ENCODE measurements at regions not wholly inside any gene's neighbourhood (a gene's known extent, or its start where the extent isn't known, plus 50 kb on each side); places are given as distances from the start of the nearest gene placed in this dataset.

DNA sequence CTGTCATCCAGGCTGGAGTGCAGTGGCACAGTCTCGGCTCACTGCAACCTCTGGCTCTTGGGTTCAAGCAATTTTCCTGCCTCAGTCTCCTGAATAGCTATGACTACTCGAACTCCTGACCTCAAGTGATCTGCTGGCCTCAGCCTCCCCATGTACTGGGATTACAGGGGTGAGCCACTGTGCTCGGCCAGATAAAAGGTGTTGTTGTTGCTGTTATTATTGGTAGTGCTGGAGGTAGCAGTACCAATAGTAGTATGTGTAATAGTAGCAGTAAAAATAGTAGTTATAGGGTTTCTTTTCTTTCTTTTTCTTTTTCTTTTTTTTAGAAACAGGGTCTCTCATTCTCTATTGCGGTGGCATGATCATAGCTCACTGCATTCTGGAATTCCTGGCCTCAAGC, 592.1 kb downstream of the ARAP2 start:
- H3K4me3 ChIP-seq: no peak overlapping the region
- DNase-seq (no peak), ATAC-seq (no peak)
- H3K4me1 ChIP-seq: no peaks in the 10 kb centered on the region
- TF ChIP-seq, protein P1, sequence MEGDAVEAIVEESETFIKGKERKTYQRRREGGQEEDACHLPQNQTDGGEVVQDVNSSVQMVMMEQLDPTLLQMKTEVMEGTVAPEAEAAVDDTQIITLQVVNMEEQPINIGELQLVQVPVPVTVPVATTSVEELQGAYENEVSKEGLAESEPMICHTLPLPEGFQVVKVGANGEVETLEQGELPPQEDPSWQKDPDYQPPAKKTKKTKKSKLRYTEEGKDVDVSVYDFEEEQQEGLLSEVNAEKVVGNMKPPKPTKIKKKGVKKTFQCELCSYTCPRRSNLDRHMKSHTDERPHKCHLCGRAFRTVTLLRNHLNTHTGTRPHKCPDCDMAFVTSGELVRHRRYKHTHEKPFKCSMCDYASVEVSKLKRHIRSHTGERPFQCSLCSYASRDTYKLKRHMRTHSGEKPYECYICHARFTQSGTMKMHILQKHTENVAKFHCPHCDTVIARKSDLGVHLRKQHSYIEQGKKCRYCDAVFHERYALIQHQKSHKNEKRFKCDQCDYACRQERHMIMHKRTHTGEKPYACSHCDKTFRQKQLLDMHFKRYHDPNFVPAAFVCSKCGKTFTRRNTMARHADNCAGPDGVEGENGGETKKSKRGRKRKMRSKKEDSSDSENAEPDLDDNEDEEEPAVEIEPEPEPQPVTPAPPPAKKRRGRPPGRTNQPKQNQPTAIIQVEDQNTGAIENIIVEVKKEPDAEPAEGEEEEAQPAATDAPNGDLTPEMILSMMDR (IDR thresholded peaks at IDR 0.05 in 4 of 5, conservative IDR thresholded peaks at IDR 0.05 in 1 of 5): no peak
- no peak for TF ChIP-seq POLR2A (IDR thresholded peaks at IDR 0.05)
- no peak overlapping the region for H3K27ac ChIP-seq
- H3K27me3 ChIP-seq: no peaks in the 10 kb centered on the region
- in situ Hi-C loops (cut with MboI; ENCODE audit: low sequenced_read_pairs in 4 of 4) (no loop called here), intact Hi-C loops (cut with DNase I; ENCODE audit: low total_unique reads) (no loop called here)
- no peaks in the 10 kb centered on the region for H3K36me3 ChIP-seq
- H3K9me3 ChIP-seq: no peaks in the 10 kb centered on the region

DNA sequence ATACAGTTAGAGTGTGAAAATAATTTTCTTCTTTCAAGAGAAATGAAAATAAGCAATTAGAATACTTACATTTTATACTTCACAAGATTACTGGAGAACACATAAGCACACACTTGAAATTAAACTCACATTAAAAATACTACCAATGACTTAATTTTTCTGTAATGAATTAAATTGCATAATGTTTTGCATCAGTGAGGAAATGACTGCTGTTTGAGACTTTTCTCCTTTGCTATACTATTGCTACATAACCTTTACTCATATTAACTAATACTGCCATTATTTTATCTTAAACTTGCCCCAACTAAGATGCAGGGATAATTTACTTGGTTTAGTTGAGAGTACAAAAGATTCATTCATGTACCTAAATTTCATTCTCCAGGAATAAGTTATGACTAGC, 590.9 kb downstream of the ARAP2 start:
- H3K27me3 ChIP-seq: no peaks in the 10 kb centered on the region
- TF ChIP-seq, protein P1 (IDR thresholded peaks at IDR 0.05 in 4 of 5, conservative IDR thresholded peaks at IDR 0.05 in 1 of 5): no peak
- no peak for TF ChIP-seq POLR2A (IDR thresholded peaks at IDR 0.05)
- no peak for DNase-seq
- in situ Hi-C loops (cut with MboI; ENCODE audit: low sequenced_read_pairs in 4 of 4) (no loop called here), intact Hi-C loops (cut with DNase I; ENCODE audit: low total_unique reads) (no loop called here)
- no peak for ATAC-seq
- no peaks in the 10 kb centered on the region for H3K9me3 ChIP-seq
- no peaks in the 10 kb centered on the region for H3K36me3 ChIP-seq
- no peak overlapping the region for H3K4me3 ChIP-seq
- no peak overlapping the region for H3K27ac ChIP-seq
- no peaks in the 10 kb centered on the region for H3K4me1 ChIP-seq

DNA sequence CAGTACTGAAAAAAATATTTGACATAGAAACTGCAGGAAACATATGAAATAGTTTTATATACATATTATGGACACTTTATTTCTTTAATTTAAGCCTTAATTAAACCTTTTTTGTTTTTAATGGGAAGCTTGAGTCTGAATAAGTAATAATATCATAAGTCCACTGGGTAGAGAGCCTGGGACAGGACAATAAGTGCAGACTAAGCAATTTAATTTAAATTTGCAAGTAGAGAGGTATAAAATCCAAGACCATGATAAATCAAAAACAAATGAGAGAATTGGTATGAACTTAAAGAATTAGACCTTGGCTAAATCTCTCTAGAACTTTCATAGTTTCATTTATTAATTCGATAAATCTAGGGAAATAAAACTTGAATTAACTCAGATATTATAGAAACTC, 571.2 kb downstream of the ARAP2 start:
- ATAC-seq (no peak), DNase-seq (no peak)
- Histone ChIP-seq H3K27ac (no peak overlapping the region), H3K9me3 (no peaks in the 10 kb centered on the region), H3K36me3 (no peaks in the 10 kb centered on the region), H3K27me3 (no peaks in the 10 kb centered on the region), H3K4me3 (no peak overlapping the region), H3K4me1 (no peaks in the 10 kb centered on the region)
- in situ Hi-C loops (cut with MboI; ENCODE audit: low sequenced_read_pairs in 4 of 4): no loop called here
- TF ChIP-seq, protein P1 (IDR thresholded peaks at IDR 0.05 in 4 of 5, conservative IDR thresholded peaks at IDR 0.05 in 1 of 5): no peak
- TF ChIP-seq POLR2A (IDR thresholded peaks at IDR 0.05): no peak
- intact Hi-C loops (cut with DNase I; ENCODE audit: low total_unique reads): no loop called here

DNA sequence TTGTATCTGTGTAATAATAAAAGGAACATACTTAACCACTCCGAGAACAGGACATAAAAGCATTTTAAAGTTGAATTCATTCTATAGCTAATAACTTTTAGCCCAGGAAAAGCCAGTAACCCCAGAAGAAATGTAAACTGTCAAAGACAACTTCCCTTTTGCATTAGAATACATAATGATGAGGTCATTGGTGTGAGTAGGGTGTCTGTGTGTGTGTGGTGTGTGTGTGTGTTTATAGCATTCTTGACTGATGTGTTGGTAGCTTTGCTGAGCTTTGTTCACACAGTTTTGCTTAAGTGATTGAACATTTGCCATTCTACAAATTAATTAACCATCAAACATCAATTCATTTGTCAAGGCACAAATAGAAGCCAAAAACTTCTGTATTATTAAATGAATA, 559.6 kb downstream of the ARAP2 start:
- Histone ChIP-seq H3K36me3 (no peaks in the 10 kb centered on the region), H3K27ac (no peak overlapping the region), H3K4me1 (no peaks in the 10 kb centered on the region), H3K9me3 (no peaks in the 10 kb centered on the region), H3K27me3 (no peaks in the 10 kb centered on the region), H3K4me3 (no peak overlapping the region)
- intact Hi-C loops (cut with DNase I; ENCODE audit: low total_unique reads) (no loop called here), in situ Hi-C loops (cut with MboI; ENCODE audit: low sequenced_read_pairs in 4 of 4) (no loop called here)
- ATAC-seq (no peak), DNase-seq (no peak)
- TF ChIP-seq, protein P1 (IDR thresholded peaks at IDR 0.05 in 4 of 5, conservative IDR thresholded peaks at IDR 0.05 in 1 of 5): no peak

DNA sequence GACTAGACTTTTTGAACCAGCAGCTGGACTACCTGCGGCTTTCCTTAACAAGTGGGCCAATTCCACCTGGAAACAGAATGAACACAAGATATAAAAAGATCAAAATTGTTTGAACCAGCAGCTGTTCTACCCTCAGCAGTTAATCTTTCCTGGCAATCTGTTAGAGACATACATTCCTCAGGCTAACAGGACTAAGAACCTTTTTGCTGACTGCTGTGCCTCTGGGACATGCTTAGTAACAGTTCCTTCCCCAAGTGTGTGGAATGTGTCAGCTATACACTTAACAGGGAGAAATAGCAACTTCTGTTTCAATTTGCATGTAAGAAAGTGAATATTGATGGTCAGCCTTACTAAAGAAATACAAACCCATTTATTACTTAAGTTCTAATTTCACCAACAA, 554.4 kb downstream of the ARAP2 start:
- no peak overlapping the region for H3K4me3 ChIP-seq
- no peaks in the 10 kb centered on the region for H3K36me3 ChIP-seq
- TF ChIP-seq, protein P1 (IDR thresholded peaks at IDR 0.05 in 4 of 5, conservative IDR thresholded peaks at IDR 0.05 in 1 of 5): no peak
- no peak for TF ChIP-seq POLR2A (IDR thresholded peaks at IDR 0.05)
- DNase-seq (no peak), ATAC-seq (no peak)
- no peaks in the 10 kb centered on the region for H3K27me3 ChIP-seq
- in situ Hi-C loops (cut with MboI; ENCODE audit: low sequenced_read_pairs in 4 of 4): no loop called here
- H3K4me1 ChIP-seq: no peaks in the 10 kb centered on the region
- intact Hi-C loops (cut with DNase I; ENCODE audit: low total_unique reads): no loop called here
- no peak overlapping the region for H3K27ac ChIP-seq
- no peaks in the 10 kb centered on the region for H3K9me3 ChIP-seq
